GM21717 (cell line): ENCODE measurements at regions not wholly inside any gene's neighbourhood (a gene's known extent, or its start where the extent isn't known, plus 50 kb on each side); places are given as distances from the start of the nearest gene placed in this dataset.

Experiments used
- ATAC-seq: cut with Tn5 transposase; IDR thresholded peaks from one replicate; pipeline ENCODE4 v1.9.1; 2021; ENCODE audit warnings: mild to moderate bottlenecking, moderate library complexity; ENCODE audit not compliant: unreplicated experiment

GRCh38 chr5:171676286-171676944 is 109.2 kb upstream of the SMIM23 start:
- no peak for ATAC-seq

GRCh38 chr5:171678646-171679045 is 107.0 kb upstream of the SMIM23 start:
- no peak for ATAC-seq

GRCh38 chr5:171680485-171680884 is 105.1 kb upstream of the SMIM23 start:
- ATAC-seq = no peak

GRCh38 chr5:171681061-171681460 is 104.6 kb upstream of the SMIM23 start:
- no peak for ATAC-seq

GRCh38 chr5:171681677-171682076 is 103.9 kb upstream of the SMIM23 start:
- ATAC-seq = no peak

GRCh38 chr5:171682801-171683200 is 102.8 kb upstream of the SMIM23 start:
- ATAC-seq = no peak

GRCh38 chr5:171684169-171684568 is 101.4 kb upstream of the SMIM23 start:
- no peak for ATAC-seq

- no peak for ATAC-seq
Observed at GRCh38 chr5:171688696-171689495, 96.7 kb upstream of the SMIM23 start.

GRCh38 chr5:171689853-171690417 is 95.7 kb upstream of the SMIM23 start:
- ATAC-seq = no peak

GRCh38 chr5:171692107-171692506 is 93.5 kb upstream of the SMIM23 start:
- no peak for ATAC-seq

- ATAC-seq = no peak
Observed at GRCh38 chr5:171692936-171693335, 92.7 kb upstream of the SMIM23 start.

- ATAC-seq = no peak
Observed at GRCh38 chr5:171693412-171693811, 92.2 kb upstream of the SMIM23 start.

- no peak for ATAC-seq
Observed at GRCh38 chr5:171695804-171696203, 89.8 kb upstream of the SMIM23 start.

GRCh38 chr5:171697221-171698102 is 88.2 kb upstream of the SMIM23 start:
- ATAC-seq = no peak

- no peak for ATAC-seq
Observed at GRCh38 chr5:171700318-171700912, 85.2 kb upstream of the SMIM23 start.

- no peak for ATAC-seq
Observed at GRCh38 chr5:171701100-171701541, 84.5 kb upstream of the SMIM23 start.

GRCh38 chr5:171702135-171702770 is 83.4 kb upstream of the SMIM23 start:
- no peak for ATAC-seq

GRCh38 chr5:171703146-171703545 is 82.5 kb upstream of the SMIM23 start:
- ATAC-seq = no peak

- no peak for ATAC-seq
Observed at GRCh38 chr5:171705036-171705435, 80.6 kb upstream of the SMIM23 start.

- no peak for ATAC-seq
Observed at GRCh38 chr5:171705830-171706468, 79.7 kb upstream of the SMIM23 start.
